Endothelial cell of umbilical vein (primary cell): ENCODE measurements at regions not wholly inside any gene's neighbourhood (a gene's known extent, or its start where the extent isn't known, plus 50 kb on each side); places are given as distances from the start of the nearest gene placed in this dataset.

Experiments
- BruUV-seq: library from RNA; stranded (reverse); fragments of 400-500 nt; replicated peaks from 2 replicates; lab custom pipeline; 2021; lab: Mats Ljungman, UMichigan
- CTCF ChIA-PET: fragments of 300-600, 350-600 bp; sonication (Branson Sonifier 250); formaldehyde crosslinking; loops from one replicate; lab custom pipeline; 2021; ENCODE audit warnings: antibody characterized with exemption, inconsistent platforms; lab: Charles Lee
- POLR2A ChIA-PET: fragments of 300-600, 350-600 bp; sonication (Branson Sonifier 250); formaldehyde crosslinking; loops from one replicate; lab custom pipeline; 2021; ENCODE audit warnings: antibody characterized with exemption, inconsistent platforms; lab: Charles Lee
- DNase-seq: peaks from one replicate; pipeline ENCODE4 v3.0.0-alpha.2; 2011; ENCODE audit warnings: low read depth, low spot score
- FAIRE-seq: peaks from 2 replicates; lab custom pipeline; 2011; peaks lifted over from hg19 to GRCh38; lab: Jason Lieb, UNC
- H2AFZ ChIP-seq: 2 replicates; pipeline ENCODE4 v1.6.0; 2012; ENCODE audit warnings: low read depth, low read length, control low read depth, inconsistent platforms
- H3K27ac ChIP-seq: 2 replicates; pipeline ENCODE4 v1.5.1; 2011; ENCODE audit warnings: low read depth, mild to moderate bottlenecking, control low read depth, low read length, moderate library complexity; ENCODE audit not compliant: insufficient read depth
- H3K27me3 ChIP-seq, 2 experiments: 2 replicates each; pipeline versions ENCODE4 v1.6.0 to v1.6.1; 2011; ENCODE audit warnings: low read length in 2 of 2, mixed read lengths in 1 of 2; ENCODE audit not compliant: control insufficient read depth in 2 of 2, insufficient read depth in 2 of 2
- H3K36me3 ChIP-seq, 2 experiments: 2 replicates in 1 of 2; 3 replicates in 1 of 2; pipeline ENCODE4 v1.5.1; 2011; ENCODE audit warnings: low read length in 2 of 2, mild to moderate bottlenecking in 1 of 2, moderate library complexity in 1 of 2; ENCODE audit not compliant: control insufficient read depth in 2 of 2, insufficient read depth in 2 of 2; ENCODE audit errors: extremely low read depth in 1 of 2
- H3K4me1 ChIP-seq: 3 replicates; pipeline ENCODE4 v1.5.1; 2011; ENCODE audit warnings: mild to moderate bottlenecking, low read length; ENCODE audit not compliant: control insufficient read depth, insufficient read depth; ENCODE audit errors: extremely low read depth
- H3K4me2 ChIP-seq: 2 replicates; pipeline ENCODE4 v1.6.1; 2011; ENCODE audit warnings: low read length, control low read depth, mixed read lengths; ENCODE audit not compliant: insufficient read depth
- H3K4me3 ChIP-seq, 3 experiments: fragments of 200-600 bp in 1 of 3; sonication (generic), shearing (Covaris generic) in 1 of 3; replicated peaks in 1 of 3; 2 replicates each; pipeline ENCODE4 v1.5.1; 2011 to 2016; ENCODE audit warnings: control low read depth in 3 of 3, low read length in 3 of 3, mild to moderate bottlenecking in 2 of 3, inconsistent platforms in 1 of 3, low read depth in 1 of 3, moderate library complexity in 1 of 3; ENCODE audit not compliant: insufficient read depth in 1 of 3
- H3K79me2 ChIP-seq: 2 replicates; pipeline ENCODE4 v1.6.0; 2012; ENCODE audit warnings: low read length, inconsistent platforms; ENCODE audit not compliant: control insufficient read depth, insufficient read depth
- H3K9ac ChIP-seq: replicated peaks from 2 replicates; pipeline ENCODE3; 2011; ENCODE audit warnings: low read length, control low read depth; ENCODE audit not compliant: insufficient read depth; ENCODE audit errors: extremely low read depth
- H3K9me1 ChIP-seq: replicated peaks from 3 replicates; pipeline ENCODE4 v1.6.0; 2011; ENCODE audit warnings: mild to moderate bottlenecking, low read length; ENCODE audit not compliant: control insufficient read depth, insufficient read depth; ENCODE audit errors: extremely low read depth
- H3K9me3 ChIP-seq: replicated peaks from 2 replicates; pipeline ENCODE4 v1.5.1; 2012; ENCODE audit warnings: low read length, inconsistent platforms; ENCODE audit not compliant: control insufficient read depth, insufficient read depth
- H4K20me1 ChIP-seq: replicated peaks from 2 replicates; pipeline ENCODE3; 2011; ENCODE audit warnings: mild to moderate bottlenecking, low read length; ENCODE audit not compliant: control insufficient read depth, insufficient read depth; ENCODE audit errors: extremely low read depth
- EZH2 ChIP-seq: IDR thresholded peaks from 2 replicates; pipeline ENCODE4 v1.6.1; 2012; ENCODE audit warnings: borderline replicate concordance, low read depth, mild to moderate bottlenecking, moderate library complexity, low read length, inconsistent platforms; ENCODE audit not compliant: severe bottlenecking
- FOS ChIP-seq: IDR thresholded peaks from 2 replicates; pipeline ENCODE4 v1.6.1; 2011; ENCODE audit warnings: mild to moderate bottlenecking, low read length, moderate library complexity, borderline replicate concordance; ENCODE audit not compliant: insufficient read depth
- GATA2 ChIP-seq: IDR thresholded peaks from 2 replicates; pipeline ENCODE4 v1.7.0; 2011; ENCODE audit warnings: low read depth, mild to moderate bottlenecking, moderate library complexity, mixed read lengths, low read length; ENCODE audit not compliant: insufficient read length, insufficient read depth
- JUN ChIP-seq: IDR thresholded peaks from 2 replicates; pipeline ENCODE4 v1.6.1; 2011; ENCODE audit warnings: borderline replicate concordance, low read depth; ENCODE audit not compliant: insufficient read length, insufficient read depth
- MYC ChIP-seq: IDR thresholded peaks from one replicate; pipeline ENCODE4 v1.6.1; 2011; ENCODE audit warnings: mild to moderate bottlenecking, low read depth, low read length
- POLR2A ChIP-seq: IDR thresholded peaks from 2 replicates; pipeline ENCODE4 v1.6.1; 2012; ENCODE audit warnings: low read depth, mild to moderate bottlenecking, control low read depth, low read length
- POLR2AphosphoS5 ChIP-seq: IDR thresholded peaks from 2 replicates; pipeline ENCODE4 v1.6.1; 2012; ENCODE audit warnings: low read depth, mild to moderate bottlenecking, control low read depth, low read length, moderate library complexity; ENCODE audit not compliant: insufficient read depth
- dilution Hi-C: fragments of 300-500 bp; cut with MboI; formaldehyde crosslinking; loops from one replicate; pipeline ENCODE4 v1.15.0; 2019; ENCODE audit warnings: low sequenced_read_pairs; ENCODE audit not compliant: extremely low pct_ligation_motif_present
- intact Hi-C: fragments of 100-400 bp; cut with micrococcal nuclease; formaldehyde crosslinking; loops from one replicate; pipeline ENCODE4 v1.10.0; 2022
- TF ChIP-seq, protein P1 (sequence below), 2 donors: IDR thresholded peaks; 1 replicate in 1 of 2; 2 replicates in 1 of 2; pipeline ENCODE4 v1.5.1; 2011; ENCODE audit warnings: low read length in 2 of 2, mild to moderate bottlenecking in 2 of 2, moderate library complexity in 2 of 2, control low read depth in 1 of 2, inconsistent platforms in 1 of 2, low read depth in 1 of 2; ENCODE audit not compliant: insufficient read depth in 1 of 2; ENCODE audit errors: extremely low read depth in 1 of 2
- TF ChIP-seq, protein P2 (sequence below): IDR thresholded peaks from 2 replicates; pipeline ENCODE4 v1.6.1; 2011; ENCODE audit not compliant: insufficient read depth, insufficient read length

DNA sequence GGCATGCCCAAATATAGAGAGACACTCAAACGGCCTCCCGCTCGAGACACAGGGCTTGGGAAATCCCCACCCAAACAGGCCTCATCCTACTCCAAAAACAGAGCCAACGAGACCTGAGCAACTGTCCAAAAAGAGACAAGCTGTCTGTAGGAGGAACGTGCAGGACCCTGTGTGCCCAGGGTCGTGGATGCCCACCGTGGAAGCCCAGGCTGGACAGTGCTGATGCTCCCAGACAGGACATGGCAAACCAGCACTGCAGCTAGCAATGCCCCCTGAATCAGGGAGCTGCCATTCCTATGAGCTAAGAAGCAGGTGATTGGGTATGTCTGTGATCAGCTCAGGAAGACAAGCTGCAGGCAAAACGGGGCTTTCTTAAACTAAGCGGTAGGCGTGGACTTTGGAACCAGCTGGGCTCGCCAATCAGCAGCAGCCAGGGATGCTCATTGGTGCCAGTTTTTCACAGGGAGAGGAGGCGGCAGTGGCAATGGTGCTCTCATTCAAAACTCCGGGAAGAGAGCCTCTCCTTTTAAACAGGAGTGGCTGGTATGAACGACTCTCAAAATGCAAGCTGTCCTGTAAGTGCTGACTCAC lies 113.1 kb upstream of the IRX2 start:
- intact Hi-C loops, result no loop called here
- Histone ChIP-seq H3K9ac (no peak overlapping the region), H3K36me3 (no peaks in the 10 kb centered on the region), H4K20me1 (no peaks in the 10 kb centered on the region), H3K4me1 (no peaks in the 10 kb centered on the region), H3K4me3 (no peak overlapping the region), H3K27ac (no peak overlapping the region), H3K79me2 (no peaks in the 10 kb centered on the region), H2AFZ (no peak overlapping the region), H3K4me2 (no peak overlapping the region), H3K9me1 (no peaks in the 10 kb centered on the region), H3K27me3 (no peaks in the 10 kb centered on the region), H3K9me3 (peaks cover 12% of the 10 kb centered on the region)
- FAIRE-seq (no peak), DNase-seq (no peak)
- TF ChIP-seq, protein P1, sequence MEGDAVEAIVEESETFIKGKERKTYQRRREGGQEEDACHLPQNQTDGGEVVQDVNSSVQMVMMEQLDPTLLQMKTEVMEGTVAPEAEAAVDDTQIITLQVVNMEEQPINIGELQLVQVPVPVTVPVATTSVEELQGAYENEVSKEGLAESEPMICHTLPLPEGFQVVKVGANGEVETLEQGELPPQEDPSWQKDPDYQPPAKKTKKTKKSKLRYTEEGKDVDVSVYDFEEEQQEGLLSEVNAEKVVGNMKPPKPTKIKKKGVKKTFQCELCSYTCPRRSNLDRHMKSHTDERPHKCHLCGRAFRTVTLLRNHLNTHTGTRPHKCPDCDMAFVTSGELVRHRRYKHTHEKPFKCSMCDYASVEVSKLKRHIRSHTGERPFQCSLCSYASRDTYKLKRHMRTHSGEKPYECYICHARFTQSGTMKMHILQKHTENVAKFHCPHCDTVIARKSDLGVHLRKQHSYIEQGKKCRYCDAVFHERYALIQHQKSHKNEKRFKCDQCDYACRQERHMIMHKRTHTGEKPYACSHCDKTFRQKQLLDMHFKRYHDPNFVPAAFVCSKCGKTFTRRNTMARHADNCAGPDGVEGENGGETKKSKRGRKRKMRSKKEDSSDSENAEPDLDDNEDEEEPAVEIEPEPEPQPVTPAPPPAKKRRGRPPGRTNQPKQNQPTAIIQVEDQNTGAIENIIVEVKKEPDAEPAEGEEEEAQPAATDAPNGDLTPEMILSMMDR (IDR thresholded peaks at IDR 0.05; ENCODE audit: extremely low read depth in 1 of 2, insufficient read depth in 1 of 2, low read depth in 1 of 2, low read length in 2 of 2), result no peak
- TF ChIP-seq JUN (no peak), EZH2 (no peak), POLR2A (no peak), MYC (no peak), FOS (no peak), GATA2 (no peak), POLR2AphosphoS5 (no peak)
- TF ChIP-seq, protein P2, sequence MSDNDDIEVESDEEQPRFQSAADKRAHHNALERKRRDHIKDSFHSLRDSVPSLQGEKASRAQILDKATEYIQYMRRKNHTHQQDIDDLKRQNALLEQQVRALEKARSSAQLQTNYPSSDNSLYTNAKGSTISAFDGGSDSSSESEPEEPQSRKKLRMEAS, result no peak
- ChIA-PET POLR2A (no interaction called here), CTCF (no interaction called here)
- BruUV-seq, result no TSS peak
- dilution Hi-C loops, result no loop called here
